Parathyroid adenoma (tissue), 2 donors: ENCODE measurements at regions not wholly inside any gene's neighbourhood (a gene's known extent, or its start where the extent isn't known, plus 50 kb on each side); places are given as distances from the start of the nearest gene placed in this dataset.

Source experiments
- H2AFZ ChIP-seq: fragments of 300-600 bp; sonication (generic); one replicate; pipeline ENCODE4 v1.7.0; 2017; ENCODE audit warnings: antibody characterized with exemption, mild to moderate bottlenecking
- H3K27ac ChIP-seq: fragments of 300-600 bp; sonication (generic); one replicate; pipeline ENCODE4 v1.7.0; 2017
- H3K27me3 ChIP-seq: fragments of 300-600 bp; sonication (generic); one replicate; pipeline ENCODE4 v1.7.0; 2017; ENCODE audit warnings: low read length; ENCODE audit not compliant: control insufficient read depth, insufficient read depth
- H3K36me3 ChIP-seq: fragments of 300-600 bp; sonication (generic); one replicate; pipeline ENCODE4 v1.7.0; 2017; ENCODE audit warnings: low read length; ENCODE audit not compliant: control insufficient read depth, insufficient read depth
- H3K4me1 ChIP-seq: fragments of 300-600 bp; sonication (generic); one replicate; pipeline ENCODE4 v1.7.0; 2017; ENCODE audit warnings: control low read depth
- H3K4me2 ChIP-seq: fragments of 300-600 bp; sonication (generic); one replicate; pipeline ENCODE4 v1.7.0; 2017; ENCODE audit warnings: low read length
- H3K4me3 ChIP-seq: fragments of 300-600 bp; sonication (generic); one replicate; pipeline ENCODE4 v1.7.0; 2017; ENCODE audit warnings: low read depth, low read length
- H3K79me2 ChIP-seq: fragments of 300-600 bp; sonication (generic); one replicate; pipeline ENCODE4 v1.7.0; 2017; ENCODE audit warnings: control low read depth
- H3K9ac ChIP-seq: fragments of 300-600 bp; sonication (generic); one replicate; pipeline ENCODE4 v1.7.0; 2017; ENCODE audit warnings: mild to moderate bottlenecking
- H3K9me3 ChIP-seq: fragments of 300-600 bp; sonication (generic); one replicate; pipeline ENCODE4 v1.7.0; 2017; ENCODE audit warnings: low read length; ENCODE audit not compliant: control insufficient read depth
- TF ChIP-seq, protein P1 (sequence below): fragments of 300-600 bp; sonication (generic); IDR thresholded peaks from one replicate; pipeline ENCODE4 v1.7.0; 2017; ENCODE audit warnings: antibody characterized with exemption, mild to moderate bottlenecking
- donor health status: primary hyperparathyroidism.

DNA sequence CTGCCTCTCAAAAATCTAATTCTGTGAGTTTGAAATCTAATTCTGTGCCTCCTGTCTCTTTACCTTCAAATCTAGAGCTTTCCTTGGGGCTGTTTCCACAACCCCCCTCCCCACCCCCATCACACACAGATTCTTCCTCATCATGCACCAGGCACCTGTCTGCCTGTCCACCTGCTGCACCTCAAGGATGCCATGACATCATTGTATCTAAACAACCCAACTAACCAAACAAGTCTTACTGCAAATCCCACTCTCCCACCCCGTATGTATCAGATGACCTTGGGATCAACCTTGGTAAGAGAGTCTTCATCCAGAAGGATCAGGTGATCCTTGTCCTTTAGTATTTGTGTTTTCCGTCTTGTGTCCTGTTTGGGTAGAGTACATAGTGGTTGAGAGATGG lies 102.7 kb upstream of the SIM2 start:
- Histone ChIP-seq H3K4me3 (no peak overlapping the region), H3K9me3 (no peaks in the 10 kb centered on the region), H3K27me3 (no peaks in the 10 kb centered on the region), H3K4me1 (no peaks in the 10 kb centered on the region), H2AFZ (no peak overlapping the region), H3K9ac (no peak overlapping the region), H3K36me3 (no peaks in the 10 kb centered on the region), H3K27ac (no peak overlapping the region), H3K4me2 (no peak overlapping the region), H3K79me2 (no peaks in the 10 kb centered on the region)
- TF ChIP-seq, protein P1, sequence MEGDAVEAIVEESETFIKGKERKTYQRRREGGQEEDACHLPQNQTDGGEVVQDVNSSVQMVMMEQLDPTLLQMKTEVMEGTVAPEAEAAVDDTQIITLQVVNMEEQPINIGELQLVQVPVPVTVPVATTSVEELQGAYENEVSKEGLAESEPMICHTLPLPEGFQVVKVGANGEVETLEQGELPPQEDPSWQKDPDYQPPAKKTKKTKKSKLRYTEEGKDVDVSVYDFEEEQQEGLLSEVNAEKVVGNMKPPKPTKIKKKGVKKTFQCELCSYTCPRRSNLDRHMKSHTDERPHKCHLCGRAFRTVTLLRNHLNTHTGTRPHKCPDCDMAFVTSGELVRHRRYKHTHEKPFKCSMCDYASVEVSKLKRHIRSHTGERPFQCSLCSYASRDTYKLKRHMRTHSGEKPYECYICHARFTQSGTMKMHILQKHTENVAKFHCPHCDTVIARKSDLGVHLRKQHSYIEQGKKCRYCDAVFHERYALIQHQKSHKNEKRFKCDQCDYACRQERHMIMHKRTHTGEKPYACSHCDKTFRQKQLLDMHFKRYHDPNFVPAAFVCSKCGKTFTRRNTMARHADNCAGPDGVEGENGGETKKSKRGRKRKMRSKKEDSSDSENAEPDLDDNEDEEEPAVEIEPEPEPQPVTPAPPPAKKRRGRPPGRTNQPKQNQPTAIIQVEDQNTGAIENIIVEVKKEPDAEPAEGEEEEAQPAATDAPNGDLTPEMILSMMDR, result no peak

DNA sequence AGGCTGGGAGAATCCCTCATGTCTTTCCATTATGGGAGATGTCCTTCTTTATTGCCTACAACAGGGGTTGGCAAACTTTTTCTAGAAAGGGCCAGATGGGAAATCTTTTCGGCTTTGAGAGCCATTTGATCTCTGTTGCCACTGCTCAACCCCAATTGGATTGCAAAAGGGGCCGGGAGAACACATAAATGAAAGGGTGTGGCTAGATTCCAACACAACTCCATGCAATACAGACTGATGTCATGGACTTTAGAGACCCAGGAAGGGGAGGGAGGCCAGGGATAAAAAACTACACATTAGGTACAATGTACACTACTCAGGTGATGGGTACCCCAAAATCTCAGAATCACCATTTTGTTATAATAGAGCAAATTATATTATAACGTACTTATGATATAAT lies 97.6 kb upstream of the SIM2 start:
- no peak overlapping the region for H3K9ac ChIP-seq
- H3K4me1 ChIP-seq, result no peaks in the 10 kb centered on the region
- H3K36me3 ChIP-seq, result no peaks in the 10 kb centered on the region
- H2AFZ ChIP-seq, result no peak overlapping the region
- no peak overlapping the region for H3K4me3 ChIP-seq
- H3K79me2 ChIP-seq, result no peaks in the 10 kb centered on the region
- TF ChIP-seq, protein P1, result no peak
- no peaks in the 10 kb centered on the region for H3K27me3 ChIP-seq
- H3K27ac ChIP-seq, result no peak overlapping the region
- H3K4me2 ChIP-seq, result no peak overlapping the region
- H3K9me3 ChIP-seq, result no peaks in the 10 kb centered on the region

DNA sequence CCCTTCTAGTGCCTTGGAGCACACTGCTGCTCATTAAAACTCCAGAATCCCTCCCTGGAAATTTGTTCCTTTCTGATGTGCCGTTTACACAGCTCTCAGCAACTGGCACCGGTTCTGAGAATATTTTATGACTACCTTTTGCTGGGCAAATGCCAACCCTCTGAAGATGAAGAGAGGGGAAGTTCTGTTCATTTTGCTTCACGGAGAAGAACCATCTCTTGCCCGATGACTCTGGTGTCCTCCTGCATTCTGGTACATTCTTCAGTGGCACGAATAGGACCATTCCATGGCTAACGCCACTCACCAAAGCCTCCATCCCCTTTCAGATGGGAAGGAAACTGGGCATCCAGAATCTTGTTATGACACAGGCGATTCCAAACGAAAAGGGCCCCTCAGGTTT lies 96.2 kb upstream of the SIM2 start:
- H3K27me3 ChIP-seq, result no peaks in the 10 kb centered on the region
- TF ChIP-seq, protein P1, result no peak
- no peaks in the 10 kb centered on the region for H3K36me3 ChIP-seq
- no peaks in the 10 kb centered on the region for H3K9me3 ChIP-seq
- H3K4me1 ChIP-seq, result no peaks in the 10 kb centered on the region
- no peak overlapping the region for H3K4me3 ChIP-seq
- no peak overlapping the region for H3K27ac ChIP-seq
- H2AFZ ChIP-seq, result no peak overlapping the region
- H3K79me2 ChIP-seq, result no peaks in the 10 kb centered on the region
- no peak overlapping the region for H3K4me2 ChIP-seq
- no peak overlapping the region for H3K9ac ChIP-seq

DNA sequence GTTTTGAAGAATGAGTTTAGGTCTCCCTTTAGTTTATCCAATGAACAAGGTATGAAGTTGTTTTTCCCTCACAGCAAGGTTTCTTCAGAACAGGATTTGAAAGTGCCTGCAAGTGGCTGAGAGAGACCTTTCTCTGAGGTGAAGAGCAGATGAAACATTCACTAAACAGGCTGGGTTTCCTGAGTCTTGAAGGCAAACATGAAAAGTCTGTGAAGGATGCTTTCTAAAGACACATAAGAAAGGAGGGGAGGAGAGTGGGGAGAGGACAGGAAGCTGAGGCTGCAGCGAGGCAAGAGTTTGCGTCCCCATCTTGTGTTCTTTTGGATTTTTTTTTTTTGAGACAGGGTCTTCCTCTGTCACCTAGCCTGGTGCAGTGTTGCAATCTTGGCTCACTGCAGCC lies 95.7 kb upstream of the SIM2 start:
- H3K27me3 ChIP-seq, result no peaks in the 10 kb centered on the region
- no peak overlapping the region for H3K4me3 ChIP-seq
- H3K4me1 ChIP-seq, result no peaks in the 10 kb centered on the region
- H3K79me2 ChIP-seq, result no peaks in the 10 kb centered on the region
- no peak overlapping the region for H2AFZ ChIP-seq
- H3K36me3 ChIP-seq, result no peaks in the 10 kb centered on the region
- no peak overlapping the region for H3K4me2 ChIP-seq
- TF ChIP-seq, protein P1, result no peak
- no peak overlapping the region for H3K27ac ChIP-seq
- no peak overlapping the region for H3K9ac ChIP-seq
- no peaks in the 10 kb centered on the region for H3K9me3 ChIP-seq

DNA sequence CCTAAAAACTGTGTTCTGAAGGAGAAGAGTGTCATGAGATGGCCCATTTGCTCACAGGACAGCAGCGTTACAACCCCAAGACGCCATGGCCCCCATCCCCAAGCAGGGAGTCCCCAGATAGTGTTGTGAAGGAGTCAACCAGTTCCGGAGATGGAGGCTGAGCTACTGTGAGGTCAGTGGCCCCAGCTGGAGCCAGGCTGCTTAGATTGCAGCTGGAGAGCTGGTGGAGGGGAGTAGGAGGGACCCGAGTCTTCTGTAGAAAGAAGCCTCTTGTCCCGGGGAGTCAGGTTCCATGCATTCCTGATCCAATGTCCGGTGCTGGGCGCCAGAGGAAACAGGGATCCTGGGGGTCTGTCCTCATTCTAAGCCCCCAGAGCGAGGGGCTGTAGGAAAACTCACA lies 93.5 kb upstream of the SIM2 start:
- Histone ChIP-seq H3K4me1 (no peaks in the 10 kb centered on the region), H3K4me3 (no peak overlapping the region), H3K79me2 (no peaks in the 10 kb centered on the region), H3K27ac (no peak overlapping the region), H3K9me3 (peaks cover 2% of the 10 kb centered on the region), H2AFZ (no peak overlapping the region), H3K4me2 (no peak overlapping the region), H3K36me3 (no peaks in the 10 kb centered on the region), H3K9ac (no peak overlapping the region), H3K27me3 (no peaks in the 10 kb centered on the region)
- TF ChIP-seq, protein P1, result no peak
